Hepatocyte (in vitro differentiated cells): ENCODE measurements at regions not wholly inside any gene's neighbourhood (a gene's known extent, or its start where the extent isn't known, plus 50 kb on each side); places are given as distances from the start of the nearest gene placed in this dataset.

Experiments used
- EZH2 ChIP-seq: fragments of 200-600 bp; sonication (generic); IDR thresholded peaks from 2 replicates; pipeline ENCODE4 v1.6.1; 2016; ENCODE audit warnings: antibody characterized with exemption, mild to moderate bottlenecking, borderline replicate concordance
- TF ChIP-seq, protein P1 (sequence below): fragments of 200-600 bp; sonication (generic); IDR thresholded peaks from 2 replicates; pipeline ENCODE4 v1.5.1; 2016; ENCODE audit warnings: antibody characterized with exemption, mild to moderate bottlenecking; ENCODE audit not compliant: poor library complexity

DNA sequence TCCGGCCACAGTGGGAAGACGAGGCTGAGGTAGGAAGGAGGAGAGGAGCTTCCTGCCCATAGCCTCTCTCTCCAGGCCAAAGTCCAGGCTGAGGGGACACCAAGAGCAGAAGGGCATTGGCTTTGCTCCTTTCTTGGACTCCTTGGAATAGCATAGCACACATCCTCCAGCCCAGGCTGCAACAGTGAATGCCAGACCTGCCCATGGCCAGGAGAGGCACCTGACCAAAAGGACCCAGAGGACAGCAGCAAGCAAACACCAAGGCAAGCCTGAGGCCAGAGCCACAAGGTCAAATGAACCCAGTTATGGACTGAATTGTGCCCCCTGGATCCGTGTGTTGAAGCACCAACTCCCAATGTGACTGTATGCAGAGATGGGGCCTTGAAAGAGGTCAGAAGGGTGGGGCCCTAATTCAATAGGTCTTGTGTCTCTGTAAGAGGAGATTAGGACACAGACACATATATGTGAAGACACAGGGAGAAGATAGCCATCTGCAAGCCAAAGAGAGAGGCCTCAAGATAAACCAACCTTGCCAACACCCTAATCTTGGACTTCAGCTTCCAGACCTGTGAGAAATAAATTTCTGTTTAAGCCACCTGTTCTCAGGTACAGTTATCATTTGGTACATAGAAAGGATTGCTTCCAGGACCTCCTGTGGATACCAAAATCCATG lies 126.5 kb upstream of the NXT1 start:
- TF ChIP-seq EZH2, result no peak
- TF ChIP-seq, protein P1, sequence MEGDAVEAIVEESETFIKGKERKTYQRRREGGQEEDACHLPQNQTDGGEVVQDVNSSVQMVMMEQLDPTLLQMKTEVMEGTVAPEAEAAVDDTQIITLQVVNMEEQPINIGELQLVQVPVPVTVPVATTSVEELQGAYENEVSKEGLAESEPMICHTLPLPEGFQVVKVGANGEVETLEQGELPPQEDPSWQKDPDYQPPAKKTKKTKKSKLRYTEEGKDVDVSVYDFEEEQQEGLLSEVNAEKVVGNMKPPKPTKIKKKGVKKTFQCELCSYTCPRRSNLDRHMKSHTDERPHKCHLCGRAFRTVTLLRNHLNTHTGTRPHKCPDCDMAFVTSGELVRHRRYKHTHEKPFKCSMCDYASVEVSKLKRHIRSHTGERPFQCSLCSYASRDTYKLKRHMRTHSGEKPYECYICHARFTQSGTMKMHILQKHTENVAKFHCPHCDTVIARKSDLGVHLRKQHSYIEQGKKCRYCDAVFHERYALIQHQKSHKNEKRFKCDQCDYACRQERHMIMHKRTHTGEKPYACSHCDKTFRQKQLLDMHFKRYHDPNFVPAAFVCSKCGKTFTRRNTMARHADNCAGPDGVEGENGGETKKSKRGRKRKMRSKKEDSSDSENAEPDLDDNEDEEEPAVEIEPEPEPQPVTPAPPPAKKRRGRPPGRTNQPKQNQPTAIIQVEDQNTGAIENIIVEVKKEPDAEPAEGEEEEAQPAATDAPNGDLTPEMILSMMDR, result no peak
